Upper lobe of left lung (tissue), 4 donors: ENCODE measurements at regions not wholly inside any gene's neighbourhood (a gene's known extent, or its start where the extent isn't known, plus 50 kb on each side); places are given as distances from the start of the nearest gene placed in this dataset.

Source experiments
- POLR2AphosphoS5 ChIP-seq, 2 donors: sonication (generic); formaldehyde crosslinking; IDR thresholded peaks; one replicate each; pipeline ENCODE4 v1.5.1; 2017; ENCODE audit warnings: antibody characterized with exemption in 2 of 2
- TF ChIP-seq, protein P1 (sequence below), 6 experiments: fragments of 450-650 bp in 4 of 6; fragments of 200-600 bp in 2 of 6; sonication (generic) in 2 of 6; IDR thresholded peaks; one replicate each; pipeline ENCODE4 v1.5.1; 2016 to 2019; ENCODE audit warnings: antibody characterized with exemption in 6 of 6

DNA sequence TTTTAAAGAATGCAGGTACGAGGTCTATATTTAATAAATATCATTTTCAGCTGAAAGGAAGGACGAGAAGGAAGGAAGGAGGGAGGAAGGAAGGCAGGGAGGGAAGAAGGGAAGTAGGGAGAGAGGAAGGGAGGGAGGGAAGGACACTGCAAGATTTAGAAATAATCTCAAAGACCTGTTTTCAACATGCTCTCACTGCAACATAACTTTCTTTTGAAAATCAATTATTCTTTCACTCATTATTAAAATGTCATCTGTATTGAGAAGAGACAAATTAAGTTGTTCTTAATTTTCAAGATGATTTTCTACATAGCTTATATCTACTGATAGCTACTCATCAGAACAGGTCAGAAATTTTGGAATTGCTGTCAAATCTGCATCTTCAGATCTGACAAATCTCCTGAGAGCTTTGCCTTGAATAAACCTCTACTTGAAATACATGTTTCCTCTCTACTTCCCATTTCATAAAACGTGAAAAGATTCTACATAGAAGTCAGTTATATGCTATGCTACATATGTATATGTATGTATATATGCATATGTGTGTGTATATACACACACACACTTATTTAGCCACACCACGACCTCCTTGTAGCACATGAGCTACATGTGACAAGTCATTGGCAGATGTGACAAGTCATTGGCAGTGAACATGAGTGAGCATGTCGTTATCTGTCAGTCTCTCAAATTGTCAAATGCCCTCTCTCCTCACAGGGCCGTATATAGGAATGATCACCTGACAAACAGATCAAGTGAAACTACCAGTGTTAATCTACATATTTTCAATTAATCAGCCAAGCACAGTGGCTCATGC lies 241.6 kb downstream of the LY86 start:
- TF ChIP-seq, protein P1, sequence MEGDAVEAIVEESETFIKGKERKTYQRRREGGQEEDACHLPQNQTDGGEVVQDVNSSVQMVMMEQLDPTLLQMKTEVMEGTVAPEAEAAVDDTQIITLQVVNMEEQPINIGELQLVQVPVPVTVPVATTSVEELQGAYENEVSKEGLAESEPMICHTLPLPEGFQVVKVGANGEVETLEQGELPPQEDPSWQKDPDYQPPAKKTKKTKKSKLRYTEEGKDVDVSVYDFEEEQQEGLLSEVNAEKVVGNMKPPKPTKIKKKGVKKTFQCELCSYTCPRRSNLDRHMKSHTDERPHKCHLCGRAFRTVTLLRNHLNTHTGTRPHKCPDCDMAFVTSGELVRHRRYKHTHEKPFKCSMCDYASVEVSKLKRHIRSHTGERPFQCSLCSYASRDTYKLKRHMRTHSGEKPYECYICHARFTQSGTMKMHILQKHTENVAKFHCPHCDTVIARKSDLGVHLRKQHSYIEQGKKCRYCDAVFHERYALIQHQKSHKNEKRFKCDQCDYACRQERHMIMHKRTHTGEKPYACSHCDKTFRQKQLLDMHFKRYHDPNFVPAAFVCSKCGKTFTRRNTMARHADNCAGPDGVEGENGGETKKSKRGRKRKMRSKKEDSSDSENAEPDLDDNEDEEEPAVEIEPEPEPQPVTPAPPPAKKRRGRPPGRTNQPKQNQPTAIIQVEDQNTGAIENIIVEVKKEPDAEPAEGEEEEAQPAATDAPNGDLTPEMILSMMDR (IDR thresholded peaks at IDR 0.05): no peak
- no peak for TF ChIP-seq POLR2AphosphoS5 (IDR thresholded peaks at IDR 0.05)
